Suprapubic skin (tissue), 3 donors: ENCODE measurements at regions not wholly inside any gene's neighbourhood (a gene's known extent, or its start where the extent isn't known, plus 50 kb on each side); places are given as distances from the start of the nearest gene placed in this dataset.

Source experiments
- POLR2A ChIP-seq, 2 donors: fragments of 450-650 bp; IDR thresholded peaks; one replicate each; pipeline ENCODE4 v1.6.1; 2017; ENCODE audit warnings: antibody characterized with exemption in 2 of 2, mild to moderate bottlenecking in 2 of 2, moderate library complexity in 2 of 2
- TF ChIP-seq, protein P1 (sequence below), 2 donors: fragments of 200-600 bp in 1 of 2; fragments of 450-650 bp in 1 of 2; sonication (generic) in 1 of 2; IDR thresholded peaks; one replicate each; pipeline ENCODE4 v1.5.1; 2016 to 2019; ENCODE audit warnings: antibody characterized with exemption in 2 of 2, mild to moderate bottlenecking in 1 of 2, moderate library complexity in 1 of 2

DNA sequence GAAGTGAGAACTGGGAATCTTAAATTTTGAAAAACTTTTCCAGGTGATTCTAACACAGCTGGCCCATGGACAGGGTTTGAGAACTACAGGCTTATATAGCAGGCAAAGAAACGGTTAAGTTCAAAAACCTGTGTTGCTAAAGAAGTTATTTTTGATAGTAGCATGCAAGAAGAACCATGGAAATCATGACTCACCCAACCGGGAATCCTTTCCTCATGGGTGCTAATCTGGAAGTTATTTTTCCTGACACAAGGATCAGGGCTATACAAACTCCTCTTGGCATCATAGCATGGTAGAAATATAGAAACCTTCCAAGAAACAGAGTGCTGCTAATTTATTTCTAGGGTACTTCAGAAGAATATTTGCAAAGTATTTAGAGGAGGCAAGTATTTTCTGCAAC is 588.7 kb downstream of the CCER1 start:
- TF ChIP-seq, protein P1, sequence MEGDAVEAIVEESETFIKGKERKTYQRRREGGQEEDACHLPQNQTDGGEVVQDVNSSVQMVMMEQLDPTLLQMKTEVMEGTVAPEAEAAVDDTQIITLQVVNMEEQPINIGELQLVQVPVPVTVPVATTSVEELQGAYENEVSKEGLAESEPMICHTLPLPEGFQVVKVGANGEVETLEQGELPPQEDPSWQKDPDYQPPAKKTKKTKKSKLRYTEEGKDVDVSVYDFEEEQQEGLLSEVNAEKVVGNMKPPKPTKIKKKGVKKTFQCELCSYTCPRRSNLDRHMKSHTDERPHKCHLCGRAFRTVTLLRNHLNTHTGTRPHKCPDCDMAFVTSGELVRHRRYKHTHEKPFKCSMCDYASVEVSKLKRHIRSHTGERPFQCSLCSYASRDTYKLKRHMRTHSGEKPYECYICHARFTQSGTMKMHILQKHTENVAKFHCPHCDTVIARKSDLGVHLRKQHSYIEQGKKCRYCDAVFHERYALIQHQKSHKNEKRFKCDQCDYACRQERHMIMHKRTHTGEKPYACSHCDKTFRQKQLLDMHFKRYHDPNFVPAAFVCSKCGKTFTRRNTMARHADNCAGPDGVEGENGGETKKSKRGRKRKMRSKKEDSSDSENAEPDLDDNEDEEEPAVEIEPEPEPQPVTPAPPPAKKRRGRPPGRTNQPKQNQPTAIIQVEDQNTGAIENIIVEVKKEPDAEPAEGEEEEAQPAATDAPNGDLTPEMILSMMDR (IDR thresholded peaks at IDR 0.05): no peak
- no peak for TF ChIP-seq POLR2A (IDR thresholded peaks at IDR 0.05)
